HepG2 (cell line): ENCODE measurements at regions not wholly inside any gene's neighbourhood (a gene's known extent, or its start where the extent isn't known, plus 50 kb on each side); places are given as distances from the start of the nearest gene placed in this dataset.

ENCODE experiments used
- AGO2 ChIP-seq: fragments of 200-400 bp; formaldehyde crosslinking; optimal IDR thresholded peaks from 2 replicates; pipeline ENCODE3; 2017; ENCODE audit warnings: mild to moderate bottlenecking, low read depth, low read length, moderate library complexity
- ERF ChIP-seq: IDR thresholded peaks from 2 replicates; pipeline ENCODE4 v1.6.1; 2018; ENCODE audit warnings: missing biosample characterization, missing genetic modification reagents
- HDAC6 ChIP-seq: fragments of 200-600 bp; sonication (generic); IDR thresholded peaks from 2 replicates; pipeline ENCODE4 v1.7.0; 2017; ENCODE audit warnings: mild to moderate bottlenecking, antibody characterized with exemption, low read length, low read depth
- JARID2 ChIP-seq: sonication (generic); formaldehyde crosslinking; IDR thresholded peaks from 2 replicates; pipeline ENCODE4 v1.8.1; 2023; ENCODE audit warnings: missing genetic modification reagents, inconsistent platforms; ENCODE audit not compliant: insufficient replicate concordance
- MEIS1 ChIP-seq: sonication (generic); formaldehyde crosslinking; IDR thresholded peaks from 2 replicates; pipeline ENCODE4 v1.9.0; 2021; ENCODE audit warnings: mild to moderate bottlenecking, missing genetic modification reagents, moderate library complexity, borderline replicate concordance
- NCOR1 ChIP-seq: fragments of 200-600 bp; sonication (generic); IDR thresholded peaks from 2 replicates; pipeline ENCODE4 v1.7.0; 2017; ENCODE audit warnings: antibody characterized with exemption, low read length, borderline replicate concordance
- NFYC ChIP-seq: IDR thresholded peaks from 2 replicates; pipeline ENCODE4 v1.6.1; 2016; ENCODE audit warnings: missing genetic modification reagents, missing compliant biosample characterization
- RBFOX2 ChIP-seq: fragments of 200-400 bp; formaldehyde crosslinking; IDR thresholded peaks from 2 replicates; pipeline ENCODE4 v1.6.1; 2017; ENCODE audit warnings: low read depth, mild to moderate bottlenecking, low read length
- SALL2 ChIP-seq: sonication (generic); formaldehyde crosslinking; IDR thresholded peaks from 2 replicates; pipeline ENCODE4 v1.8.1; 2023; ENCODE audit warnings: mild to moderate bottlenecking, missing genetic modification reagents, inconsistent platforms
- SOX13 ChIP-seq, 3 experiments: fragments of 450-650 bp in 1 of 3; sonication (generic) in 1 of 3; formaldehyde crosslinking in 1 of 3; IDR thresholded peaks in 2 of 3; conservative IDR thresholded peaks in 1 of 3; 2 replicates each; pipeline versions ENCODE4 v1.5.0 to v1.6.1; 2016 to 2020; ENCODE audit warnings: antibody characterized with exemption in 1 of 3, mild to moderate bottlenecking in 1 of 3, missing compliant biosample characterization in 1 of 3, missing genetic modification reagents in 1 of 3, moderate library complexity in 1 of 3
- STAT6 ChIP-seq: sonication (generic); formaldehyde crosslinking; IDR thresholded peaks from 2 replicates; pipeline ENCODE4 v1.4.0; 2020; ENCODE audit warnings: missing genetic modification reagents, mild to moderate bottlenecking, borderline replicate concordance
- ZFAT ChIP-seq: sonication (generic); formaldehyde crosslinking; conservative IDR thresholded peaks from 2 replicates; pipeline ENCODE4 v1.8.1; 2023; ENCODE audit warnings: missing genetic modification reagents, inconsistent platforms
- ZFP36 ChIP-seq: fragments of 150-350 bp; IDR thresholded peaks from 2 replicates; pipeline ENCODE4 v1.6.1; 2018; ENCODE audit warnings: borderline replicate concordance, low read length, low read depth; ENCODE audit not compliant: partially characterized antibody
- ZNF138 ChIP-seq: sonication (generic); formaldehyde crosslinking; IDR thresholded peaks from 2 replicates; pipeline ENCODE4 v1.5.0; 2020; ENCODE audit warnings: mild to moderate bottlenecking, low read depth, missing genetic modification reagents
- ZNF160 ChIP-seq: sonication (generic); formaldehyde crosslinking; IDR thresholded peaks from 2 replicates; pipeline ENCODE4 v1.8.0; 2022; ENCODE audit warnings: mild to moderate bottlenecking, inconsistent platforms, missing genetic modification reagents
- ZNF17 ChIP-seq: sonication (generic); formaldehyde crosslinking; IDR thresholded peaks from 2 replicates; pipeline ENCODE4 v1.5.0; 2020; ENCODE audit warnings: mild to moderate bottlenecking, missing genetic modification reagents
- ZNF234 ChIP-seq: sonication (generic); formaldehyde crosslinking; conservative IDR thresholded peaks from 2 replicates; pipeline ENCODE4 v1.5.1; 2020; ENCODE audit warnings: mild to moderate bottlenecking, missing genetic modification reagents
- ZNF558 ChIP-seq: sonication (generic); formaldehyde crosslinking; IDR thresholded peaks from 2 replicates; pipeline ENCODE4 v1.9.0; 2022; ENCODE audit warnings: mild to moderate bottlenecking, missing genetic modification reagents, borderline replicate concordance
- ZNF629 ChIP-seq: sonication (generic); formaldehyde crosslinking; conservative IDR thresholded peaks from 2 replicates; pipeline ENCODE4 v1.5.0; 2020; ENCODE audit warnings: missing genetic modification reagents
- ZNF687 ChIP-seq: sonication (generic); formaldehyde crosslinking; IDR thresholded peaks from 2 replicates; pipeline ENCODE4 v1.5.1; 2020; ENCODE audit warnings: mild to moderate bottlenecking, missing genetic modification reagents, moderate library complexity
- ZNF790 ChIP-seq: sonication (generic); formaldehyde crosslinking; IDR thresholded peaks from 2 replicates; pipeline ENCODE4 v1.8.0; 2022; ENCODE audit warnings: missing genetic modification reagents, mild to moderate bottlenecking, borderline replicate concordance
- ZNF850 ChIP-seq: sonication (generic); formaldehyde crosslinking; conservative IDR thresholded peaks from 2 replicates; pipeline ENCODE4 v1.9.0; 2021; ENCODE audit warnings: mild to moderate bottlenecking, missing genetic modification reagents
- TF ChIP-seq, protein P1 (sequence below), 2 experiments: fragments of 450-650 bp in 1 of 2; sonication (generic) in 1 of 2; formaldehyde crosslinking; IDR thresholded peaks; 2 replicates each; pipeline versions ENCODE4 v1.5.0 to v1.8.0; 2020 to 2022; ENCODE audit warnings: mild to moderate bottlenecking in 1 of 2, missing genetic modification reagents in 1 of 2

- TF ChIP-seq ZFAT (CRISPR knock-in tag) (no peak), ZNF558 (no peak), ZNF160 (no peak), NFYC (CRISPR knock-in tag) (no peak), JARID2 (CRISPR knock-in tag) (no peak), ERF (CRISPR knock-in tag) (peak; percentile 61), SOX13 (IDR thresholded peaks at IDR 0.05) (no peak; the same call in 1 of the 2 replicates), SOX13 (CRISPR knock-in tag; conservative IDR thresholded peaks at IDR 0.05 in 1 of 2, IDR thresholded peaks at IDR 0.05 in 1 of 2) (peak in 1 of 2 experiments; percentile 86; a peak in 2 of 4 replicates), NCOR1 (peak; percentile 96), ZNF790 (CRISPR knock-in tag) (no peak), ZNF629 (CRISPR knock-in tag) (no peak), HDAC6 (no peak), MEIS1 (no peak), ZNF138 (CRISPR knock-in tag) (no peak), ZNF850 (CRISPR knock-in tag) (no peak), ZFP36 (no peak), SALL2 (CRISPR knock-in tag) (no peak), ZNF234 (CRISPR knock-in tag) (no peak), STAT6 (CRISPR knock-in tag) (no peak), ZNF687 (no peak), RBFOX2 (peak; percentile 63), ZNF17 (no peak), AGO2 (no peak)
- TF ChIP-seq, protein P1, sequence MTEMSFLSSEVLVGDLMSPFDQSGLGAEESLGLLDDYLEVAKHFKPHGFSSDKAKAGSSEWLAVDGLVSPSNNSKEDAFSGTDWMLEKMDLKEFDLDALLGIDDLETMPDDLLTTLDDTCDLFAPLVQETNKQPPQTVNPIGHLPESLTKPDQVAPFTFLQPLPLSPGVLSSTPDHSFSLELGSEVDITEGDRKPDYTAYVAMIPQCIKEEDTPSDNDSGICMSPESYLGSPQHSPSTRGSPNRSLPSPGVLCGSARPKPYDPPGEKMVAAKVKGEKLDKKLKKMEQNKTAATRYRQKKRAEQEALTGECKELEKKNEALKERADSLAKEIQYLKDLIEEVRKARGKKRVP (CRISPR knock-in tag; IDR thresholded peaks at IDR 0.05): no peak
Measured at GRCh38 chr5:42874621-42875198, 63.0 kb upstream of the SELENOP start (continued).
